ENCODE measurements at regions not wholly inside any gene's neighbourhood (a gene's known extent, or its start where the extent isn't known, plus 50 kb on each side); places are given as distances from the start of the nearest gene placed in this dataset.

- POLR2A ChIA-PET, result no interaction called here
- Mint-ChIP-seq H3K27ac (no peak overlapping the region), H3K9me3 (peaks cover 4% of the 10 kb centered on the region), H3K4me3 (no peak overlapping the region), H3K27me3 (no peaks in the 10 kb centered on the region), H3K36me3 (ENCODE audit: low read depth) (no peaks in the 10 kb centered on the region), H3K4me1 (ENCODE audit: low read depth) (no peaks in the 10 kb centered on the region)
- intact Hi-C loops (cut with micrococcal nuclease), result no loop called here
- TF ChIP-seq CTCF (IDR thresholded peaks at IDR 0.05), result no peak
- CTCF ChIA-PET, result no interaction called here
- DNase-seq (no peak), ATAC-seq (no peak)
These were observed 76.0 kb downstream of the FAT4 start for GRCh38 chr4:125390727-125391126.

- no peak for TF ChIP-seq CTCF (IDR thresholded peaks at IDR 0.05)
- ATAC-seq (no peak), DNase-seq (no peak)
- Mint-ChIP-seq H3K27me3 (no peaks in the 10 kb centered on the region), H3K4me3 (no peak overlapping the region), H3K36me3 (ENCODE audit: low read depth) (no peaks in the 10 kb centered on the region), H3K27ac (no peak overlapping the region), H3K4me1 (ENCODE audit: low read depth) (no peaks in the 10 kb centered on the region), H3K9me3 (peaks cover 4% of the 10 kb centered on the region)
- intact Hi-C loops (cut with micrococcal nuclease), result no loop called here
- CTCF ChIA-PET, result no interaction called here
- POLR2A ChIA-PET, result no interaction called here
These were observed 77.9 kb downstream of the FAT4 start for GRCh38 chr4:125392694-125393093.

- DNase-seq, result no peak
- Mint-ChIP-seq H3K27me3 (no peaks in the 10 kb centered on the region), H3K4me1 (ENCODE audit: low read depth) (no peaks in the 10 kb centered on the region), H3K4me3 (no peak overlapping the region), H3K36me3 (ENCODE audit: low read depth) (no peaks in the 10 kb centered on the region), H3K27ac (no peak overlapping the region), H3K9me3 (peaks cover 4% of the 10 kb centered on the region)
- ChIA-PET POLR2A (no interaction called here), CTCF (no interaction called here)
- intact Hi-C loops (cut with micrococcal nuclease), result no loop called here
- TF ChIP-seq CTCF (IDR thresholded peaks at IDR 0.05), result no peak
- ATAC-seq, result no peak
These were observed 79.1 kb downstream of the FAT4 start for GRCh38 chr4:125393825-125394224.

- Mint-ChIP-seq H3K36me3 (ENCODE audit: low read depth) (no peaks in the 10 kb centered on the region), H3K4me3 (no peak overlapping the region), H3K4me1 (ENCODE audit: low read depth) (no peaks in the 10 kb centered on the region), H3K27ac (no peak overlapping the region), H3K27me3 (no peaks in the 10 kb centered on the region), H3K9me3 (no peaks in the 10 kb centered on the region)
- ATAC-seq (no peak), DNase-seq (no peak)
- TF ChIP-seq CTCF (IDR thresholded peaks at IDR 0.05), result no peak
- intact Hi-C loops (cut with micrococcal nuclease), result no loop called here
- ChIA-PET CTCF (interaction anchor here (1.2 kb wide), 1 partner anchor 14 kb away, joined by 3 read pairs; no protein-coding TSS in a partner anchor), POLR2A (no interaction called here)
These were observed 82.5 kb downstream of the FAT4 start for GRCh38 chr4:125397226-125397625.

- ChIA-PET POLR2A (no interaction called here), CTCF (interaction anchor here (1.2 kb wide), 1 partner anchor 15 kb away, joined by 3 read pairs; no protein-coding TSS in a partner anchor)
- Mint-ChIP-seq H3K27ac (no peak overlapping the region), H3K4me1 (ENCODE audit: low read depth) (no peaks in the 10 kb centered on the region), H3K36me3 (ENCODE audit: low read depth) (no peaks in the 10 kb centered on the region), H3K9me3 (no peaks in the 10 kb centered on the region), H3K27me3 (no peaks in the 10 kb centered on the region), H3K4me3 (no peak overlapping the region)
- no peak for TF ChIP-seq CTCF (IDR thresholded peaks at IDR 0.05)
- no peak for ATAC-seq
- intact Hi-C loops (cut with micrococcal nuclease), result no loop called here
- DNase-seq, result no peak
These were observed 83.7 kb downstream of the FAT4 start for GRCh38 chr4:125398263-125399002.
